ENCODE measurements at regions not wholly inside any gene's neighbourhood (a gene's known extent, or its start where the extent isn't known, plus 50 kb on each side); places are given as distances from the start of the nearest gene placed in this dataset.

DNA sequence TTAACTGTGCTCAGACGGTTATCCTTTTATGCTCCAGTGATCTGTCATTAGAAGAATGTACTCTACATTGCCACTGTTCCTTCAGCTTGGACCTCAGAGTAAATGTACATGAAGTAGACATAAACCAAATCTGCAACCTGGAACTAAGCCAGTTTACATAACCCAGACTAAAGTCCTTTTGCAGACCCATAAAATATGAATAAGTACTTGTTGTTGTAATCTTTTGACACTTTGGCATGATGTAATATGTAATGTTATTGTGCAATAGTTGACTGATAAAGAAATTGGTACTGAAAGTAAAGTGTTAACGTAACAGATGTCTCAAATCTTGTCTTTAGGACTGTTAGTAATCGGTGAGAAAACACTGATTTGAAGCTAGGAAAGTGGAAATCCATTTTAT, 115.8 kb upstream of the SORCS1 start:
- TF ChIP-seq, protein P1, sequence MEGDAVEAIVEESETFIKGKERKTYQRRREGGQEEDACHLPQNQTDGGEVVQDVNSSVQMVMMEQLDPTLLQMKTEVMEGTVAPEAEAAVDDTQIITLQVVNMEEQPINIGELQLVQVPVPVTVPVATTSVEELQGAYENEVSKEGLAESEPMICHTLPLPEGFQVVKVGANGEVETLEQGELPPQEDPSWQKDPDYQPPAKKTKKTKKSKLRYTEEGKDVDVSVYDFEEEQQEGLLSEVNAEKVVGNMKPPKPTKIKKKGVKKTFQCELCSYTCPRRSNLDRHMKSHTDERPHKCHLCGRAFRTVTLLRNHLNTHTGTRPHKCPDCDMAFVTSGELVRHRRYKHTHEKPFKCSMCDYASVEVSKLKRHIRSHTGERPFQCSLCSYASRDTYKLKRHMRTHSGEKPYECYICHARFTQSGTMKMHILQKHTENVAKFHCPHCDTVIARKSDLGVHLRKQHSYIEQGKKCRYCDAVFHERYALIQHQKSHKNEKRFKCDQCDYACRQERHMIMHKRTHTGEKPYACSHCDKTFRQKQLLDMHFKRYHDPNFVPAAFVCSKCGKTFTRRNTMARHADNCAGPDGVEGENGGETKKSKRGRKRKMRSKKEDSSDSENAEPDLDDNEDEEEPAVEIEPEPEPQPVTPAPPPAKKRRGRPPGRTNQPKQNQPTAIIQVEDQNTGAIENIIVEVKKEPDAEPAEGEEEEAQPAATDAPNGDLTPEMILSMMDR (conservative IDR thresholded peaks at IDR 0.05; ENCODE audit: low read length): no peak
- no peak for TF ChIP-seq EZH2phosphoT487 (IDR thresholded peaks at IDR 0.05; ENCODE audit: borderline replicate concordance)

All from Loucy (cell line).